ENCODE measurements at regions not wholly inside any gene's neighbourhood (a gene's known extent, or its start where the extent isn't known, plus 50 kb on each side); places are given as distances from the start of the nearest gene placed in this dataset.

DNA sequence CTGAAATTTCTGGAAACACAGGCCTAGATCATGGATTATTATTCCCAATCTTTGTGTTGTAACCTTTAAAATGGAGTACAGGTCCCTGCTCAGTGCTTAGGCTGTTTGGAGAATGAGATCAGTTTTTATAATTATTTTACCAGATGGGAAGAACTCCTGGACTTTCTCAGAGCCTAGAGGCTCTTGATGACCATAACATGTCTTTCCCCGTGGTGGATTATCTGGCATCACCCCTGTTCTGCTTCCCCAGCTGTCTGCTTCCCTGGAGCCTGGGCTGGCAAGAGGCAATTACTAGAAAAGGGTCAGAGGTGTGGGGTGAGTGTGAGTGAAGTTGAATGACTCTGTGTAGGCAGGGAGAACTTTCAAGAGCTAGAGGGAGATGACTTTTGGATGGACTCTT is 143.0 kb downstream of the CARTPT start:
- in situ Hi-C loops (cut with HindIII; ENCODE audit: extremely low pct_ligation_motif_present, low pct_unique_long_range_greater_than_20kb) (no loop called here), intact Hi-C loops (cut with micrococcal nuclease; ENCODE audit: unreplicated experiment) (no loop called here)
- 0% methylated on average over 1 of the region's 1 CpG for WGBS (ENCODE audit: low lambda C conversion rate)
- H3K36me3 ChIP-seq (replicated peaks in 1 of 2; ENCODE audit: control insufficient read depth in 1 of 2, insufficient read depth in 2 of 2, low read length in 2 of 2): no peaks in the 10 kb centered on the region
- no peaks in the 10 kb centered on the region for H3K9me3 ChIP-seq (ENCODE audit: low read length)
- POLR2A ChIA-PET: no interaction called here
- no peak overlapping the region for H3K27ac ChIP-seq (ENCODE audit: extremely low read length, insufficient read depth, low read length)
- H3K4me2 ChIP-seq (ENCODE audit: low read depth, low read length): no peak overlapping the region
- no peaks in the 10 kb centered on the region for H3K79me2 ChIP-seq (ENCODE audit: insufficient read depth, low read length)
- no peak for DNase-seq (ENCODE audit: low spot score)
- no peak for FAIRE-seq
- BruUV-seq (replicated peaks): no TSS peak
- H3K4me1 ChIP-seq (ENCODE audit: insufficient read depth, low read length): no peaks in the 10 kb centered on the region
- H3K9ac ChIP-seq (ENCODE audit: insufficient read depth, low read depth, low read length): no peak overlapping the region
- TF ChIP-seq ATF1 (CRISPR knock-in tag; IDR thresholded peaks at IDR 0.05) (no peak), DZIP1 (CRISPR knock-in tag; IDR thresholded peaks at IDR 0.05) (no peak), MAFK (conservative IDR thresholded peaks at IDR 0.05 in 1 of 2, IDR thresholded peaks at IDR 0.05 in 1 of 2; ENCODE audit: low read length in 2 of 2) (no peak), ZMAT5 (CRISPR knock-in tag; IDR thresholded peaks at IDR 0.05; ENCODE audit: borderline replicate concordance, low read depth) (no peak), THAP9 (CRISPR knock-in tag; IDR thresholded peaks at IDR 0.05; ENCODE audit: borderline replicate concordance) (no peak), CHD4 (IDR thresholded peaks at IDR 0.05; ENCODE audit: borderline replicate concordance, low read length) (no peak)
- no peak for ATAC-seq
- H3K27me3 ChIP-seq (ENCODE audit: control insufficient read depth in 1 of 2, insufficient read depth in 2 of 2, low read length in 2 of 2): no peaks in the 10 kb centered on the region
- CTCF ChIA-PET (ENCODE audit: low intra/inter-chr PET ratio, low total read pairs): no interaction called here
- H3K4me3 ChIP-seq (replicated peaks in 1 of 3; ENCODE audit: insufficient read depth in 1 of 3, low read depth in 2 of 3, low read length in 3 of 3): no peak overlapping the region
- no peaks in the 10 kb centered on the region for H4K20me1 ChIP-seq (ENCODE audit: insufficient read depth, low read length)
- no peak overlapping the region for H2AFZ ChIP-seq (ENCODE audit: low read length)
